Gastroesophageal sphincter (tissue), 3 donors: ENCODE measurements at regions not wholly inside any gene's neighbourhood (a gene's known extent, or its start where the extent isn't known, plus 50 kb on each side); places are given as distances from the start of the nearest gene placed in this dataset.

Experiments used
- EP300 ChIP-seq: sonication (generic); formaldehyde crosslinking; IDR thresholded peaks from one replicate; pipeline ENCODE4 v1.6.1; 2017; ENCODE audit warnings: antibody characterized with exemption, mild to moderate bottlenecking
- POLR2A ChIP-seq, 2 donors: fragments of 450-650 bp; IDR thresholded peaks; one replicate each; pipeline ENCODE4 v1.6.1; 2017; ENCODE audit warnings: antibody characterized with exemption in 2 of 2, mild to moderate bottlenecking in 2 of 2, moderate library complexity in 1 of 2
- POLR2AphosphoS5 ChIP-seq: sonication (generic); formaldehyde crosslinking; IDR thresholded peaks from one replicate; pipeline ENCODE4 v1.6.1; 2017; ENCODE audit warnings: antibody characterized with exemption
- TF ChIP-seq, protein P1 (sequence below), 4 experiments: fragments of 200-600 bp in 2 of 4; fragments of 450-650 bp in 2 of 4; sonication (generic) in 1 of 4; IDR thresholded peaks; one replicate each; pipeline ENCODE4 v1.5.1; 2017 to 2019; ENCODE audit warnings: antibody characterized with exemption in 4 of 4, mild to moderate bottlenecking in 2 of 4, moderate library complexity in 2 of 4

DNA sequence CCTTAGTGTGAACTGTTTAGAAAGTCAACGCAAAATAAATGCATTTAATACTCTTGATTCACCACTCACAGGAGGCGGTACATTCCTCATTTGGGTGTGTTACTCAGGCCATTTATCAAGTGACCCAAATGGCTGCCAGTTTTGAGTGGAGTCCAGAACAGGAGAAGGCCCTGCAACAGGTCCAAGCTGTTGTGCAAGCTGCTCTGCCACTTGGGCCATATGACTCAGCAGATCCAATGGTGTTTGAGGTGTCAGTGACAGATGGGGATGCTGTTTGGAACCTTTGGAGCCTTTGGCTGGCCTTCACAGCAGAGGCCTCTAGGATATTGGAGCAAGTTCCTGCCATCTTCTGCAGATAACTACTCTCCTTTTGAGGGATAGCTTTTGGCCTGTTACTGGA lies 609.2 kb downstream of the KCNT2 start:
- TF ChIP-seq, protein P1, sequence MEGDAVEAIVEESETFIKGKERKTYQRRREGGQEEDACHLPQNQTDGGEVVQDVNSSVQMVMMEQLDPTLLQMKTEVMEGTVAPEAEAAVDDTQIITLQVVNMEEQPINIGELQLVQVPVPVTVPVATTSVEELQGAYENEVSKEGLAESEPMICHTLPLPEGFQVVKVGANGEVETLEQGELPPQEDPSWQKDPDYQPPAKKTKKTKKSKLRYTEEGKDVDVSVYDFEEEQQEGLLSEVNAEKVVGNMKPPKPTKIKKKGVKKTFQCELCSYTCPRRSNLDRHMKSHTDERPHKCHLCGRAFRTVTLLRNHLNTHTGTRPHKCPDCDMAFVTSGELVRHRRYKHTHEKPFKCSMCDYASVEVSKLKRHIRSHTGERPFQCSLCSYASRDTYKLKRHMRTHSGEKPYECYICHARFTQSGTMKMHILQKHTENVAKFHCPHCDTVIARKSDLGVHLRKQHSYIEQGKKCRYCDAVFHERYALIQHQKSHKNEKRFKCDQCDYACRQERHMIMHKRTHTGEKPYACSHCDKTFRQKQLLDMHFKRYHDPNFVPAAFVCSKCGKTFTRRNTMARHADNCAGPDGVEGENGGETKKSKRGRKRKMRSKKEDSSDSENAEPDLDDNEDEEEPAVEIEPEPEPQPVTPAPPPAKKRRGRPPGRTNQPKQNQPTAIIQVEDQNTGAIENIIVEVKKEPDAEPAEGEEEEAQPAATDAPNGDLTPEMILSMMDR (IDR thresholded peaks at IDR 0.05), result no peak
- no peak for TF ChIP-seq POLR2A (IDR thresholded peaks at IDR 0.05)
- no peak for TF ChIP-seq POLR2AphosphoS5
- TF ChIP-seq EP300, result no peak
